K562 (cell line): ENCODE measurements at regions not wholly inside any gene's neighbourhood (a gene's known extent, or its start where the extent isn't known, plus 50 kb on each side); places are given as distances from the start of the nearest gene placed in this dataset.

Source experiments
- ATAC-seq: fragments of 200-7000 bp; cut with Tn5 transposase; 3 replicates; pipeline ENCODE4 v1.9.1; 2020; ENCODE audit warnings: moderate library complexity
- BruUV-seq: library from RNA; stranded (reverse); fragments of 400-500 nt; replicated peaks from 2 replicates; lab custom pipeline; 2021; lab: Mats Ljungman, UMichigan
- CTCF ChIA-PET: fragments of 300-600 bp; formaldehyde crosslinking; extraction: SDS; loops from one replicate; lab custom pipeline; 2021; ENCODE audit warnings: low intra/inter-chr PET ratio; lab: Yijun Ruan, JAX
- POLR2A ChIA-PET: fragments of 300-600, 350-650 bp; sonication (Branson Sonifier 250); formaldehyde crosslinking; extraction: SDS; loops from one replicate; lab custom pipeline; 2021; ENCODE audit warnings: antibody characterized with exemption, inconsistent platforms; lab: Yijun Ruan, JAX
- DNase-seq, 4 experiments: peaks; one replicate each; pipeline versions ENCODE4 v3.0.0 to v3.0.0-alpha.2; 2011 to 2018; ENCODE audit warnings: low spot score in 3 of 4, mixed read lengths in 3 of 4; ENCODE audit errors: extremely low read depth in 1 of 4
- FAIRE-seq: peaks from 2 replicates; lab custom pipeline; 2011; peaks lifted over from hg19 to GRCh38; lab: Jason Lieb, UNC
- H2AFZ ChIP-seq: 2 replicates; pipeline ENCODE4 v1.6.0; 2011; ENCODE audit warnings: low read depth, low read length, control low read depth, inconsistent platforms
- H3K27ac ChIP-seq: fragments of 200-600 bp; 3 replicates; pipeline ENCODE4 v1.8.0; 2011; ENCODE audit warnings: low read depth, mild to moderate bottlenecking, control low read depth, inconsistent platforms, low read length, moderate library complexity, mixed read lengths; ENCODE audit errors: extremely low read depth
- H3K27me3 ChIP-seq, 2 experiments: fragments of 300-600 bp in 1 of 2; 2 replicates in 1 of 2; 3 replicates in 1 of 2; pipeline versions ENCODE4 v1.6.0 to v1.8.0; 2011; ENCODE audit warnings: inconsistent platforms in 2 of 2, low read length in 2 of 2, mild to moderate bottlenecking in 1 of 2, mixed read lengths in 1 of 2, moderate library complexity in 1 of 2; ENCODE audit not compliant: control insufficient read depth in 2 of 2, insufficient read depth in 2 of 2
- H3K36me3 ChIP-seq: fragments of 300-600 bp; 3 replicates; pipeline ENCODE4 v1.8.0; 2011; ENCODE audit warnings: mild to moderate bottlenecking, low read length, inconsistent platforms; ENCODE audit not compliant: control insufficient read depth, insufficient read depth
- H3K4me1 ChIP-seq, 2 experiments: fragments of 200-600 bp in 1 of 2; replicated peaks in 1 of 2; 2 replicates in 1 of 2; 3 replicates in 1 of 2; pipeline versions ENCODE4 v1.5.1 to v1.8.0; 2011; ENCODE audit warnings: inconsistent platforms in 2 of 2, low read length in 2 of 2, mild to moderate bottlenecking in 1 of 2, mixed read lengths in 1 of 2, moderate library complexity in 1 of 2; ENCODE audit not compliant: control insufficient read depth in 2 of 2, insufficient read depth in 2 of 2
- H3K4me2 ChIP-seq: 2 replicates; pipeline ENCODE4 v1.6.1; 2011; ENCODE audit warnings: low read length, control low read depth, inconsistent platforms, mixed read lengths; ENCODE audit not compliant: insufficient read depth
- H3K4me3 ChIP-seq: fragments of 200-600 bp; sonication (generic), shearing (Covaris generic); 2 replicates; pipeline ENCODE4 v1.5.1; 2016; ENCODE audit warnings: control low read depth, inconsistent platforms
- H3K79me2 ChIP-seq: fragments of 200-600 bp; 3 replicates; pipeline ENCODE4 v1.8.0; 2011; ENCODE audit warnings: low read length, inconsistent platforms; ENCODE audit not compliant: control insufficient read depth, insufficient read depth
- H3K9ac ChIP-seq, 2 experiments: 2 replicates each; pipeline versions ENCODE4 v1.6.0 to v1.6.1; 2011; ENCODE audit warnings: low read depth in 2 of 2, low read length in 2 of 2, control low read depth in 1 of 2, inconsistent platforms in 1 of 2, mild to moderate bottlenecking in 1 of 2, mixed read lengths in 1 of 2; ENCODE audit not compliant: insufficient read depth in 1 of 2
- H3K9me1 ChIP-seq: one replicate; pipeline ENCODE4 v1.6.0; 2011; ENCODE audit warnings: inconsistent platforms, mild to moderate bottlenecking, low read length, moderate library complexity; ENCODE audit not compliant: control insufficient read depth, insufficient read depth
- H3K9me3 ChIP-seq: replicated peaks from 2 replicates; pipeline ENCODE4 v1.5.1; 2011; ENCODE audit warnings: low read depth, low read length, inconsistent platforms; ENCODE audit not compliant: control insufficient read depth, insufficient read depth
- H4K20me1 ChIP-seq: replicated peaks from 2 replicates; pipeline ENCODE4 v1.6.1; 2011; ENCODE audit warnings: low read length, inconsistent platforms, mixed read lengths; ENCODE audit not compliant: control insufficient read depth, insufficient read depth
- ARID3A ChIP-seq: IDR thresholded peaks from 2 replicates; pipeline ENCODE4 v1.6.1; 2012; ENCODE audit warnings: low read depth, low read length, improper control_type of control experiment, borderline replicate concordance
- GTF2A2 ChIP-seq: IDR thresholded peaks from 2 replicates; pipeline ENCODE4 v1.6.1; 2016; ENCODE audit warnings: mild to moderate bottlenecking, missing genetic modification characterization, missing compliant biosample characterization
- HMBOX1 ChIP-seq: sonication (generic); IDR thresholded peaks from 2 replicates; pipeline ENCODE4 v1.6.1; 2016
- NFE2 ChIP-seq: IDR thresholded peaks from 2 replicates; pipeline ENCODE4 v1.6.1; 2014; ENCODE audit warnings: antibody characterized with exemption, low read depth
- PCBP2 ChIP-seq: fragments of 200-400 bp; formaldehyde crosslinking; IDR thresholded peaks from 2 replicates; pipeline ENCODE4 v1.6.1; 2018; ENCODE audit warnings: low read length, low read depth, mild to moderate bottlenecking, moderate library complexity; ENCODE audit not compliant: poor library complexity, severe bottlenecking
- PHTF2 ChIP-seq: fragments of 250-450 bp; sonication (Bioruptor Pico); IDR thresholded peaks from 2 replicates; pipeline ENCODE4 v1.5.0; 2021; ENCODE audit warnings: mild to moderate bottlenecking
- TFAM ChIP-seq: fragments of 250-450 bp; sonication (Bioruptor Pico); conservative IDR thresholded peaks from 2 replicates; pipeline ENCODE4 v1.5.0; 2021; ENCODE audit warnings: mild to moderate bottlenecking, moderate library complexity
- XRCC3 ChIP-seq: fragments of 450-650 bp; IDR thresholded peaks from 2 replicates; pipeline ENCODE4 v1.6.1; 2017; ENCODE audit warnings: mild to moderate bottlenecking, moderate library complexity
- ZBTB34 ChIP-seq: fragments of 250-450 bp; sonication (Bioruptor Pico); IDR thresholded peaks from 2 replicates; pipeline ENCODE4 v1.8.0; 2021; ENCODE audit warnings: mild to moderate bottlenecking, moderate library complexity
- WGBS: fragments of 100-300 bp; shearing (Covaris generic); methylation state at CpG from one replicate; pipeline ENCODE4 v1.1.6; 2016; ENCODE audit warnings: low coverage, mixed read lengths; ENCODE audit not compliant: insufficient coverage; ENCODE audit errors: missing lambda C conversion rate; 5-methylcytosine and 5-hydroxymethylcytosine counted together
- in situ Hi-C: fragments of 300-500 bp; cut with MboI; formaldehyde crosslinking; loops from 4 replicates; pipeline ENCODE4 v1.15.0; 2018; ENCODE audit warnings: inconsistent platforms, mixed read lengths
- intact Hi-C: fragments of 100-400 bp; cut with micrococcal nuclease; formaldehyde crosslinking; loops from 2 replicates; pipeline ENCODE4 v1.14.2; 2022

GRCh38 chr4:55763996-55764395 is 55.6 kb upstream of the EXOC1L start:
- DNase-seq (no peak), FAIRE-seq (no peak), ATAC-seq (no peak)
- Histone ChIP-seq H3K4me1 (no peaks in the 10 kb centered on the region), H3K27me3 (no peaks in the 10 kb centered on the region), H3K79me2 (no peaks in the 10 kb centered on the region), H3K9me1 (no peaks in the 10 kb centered on the region), H3K9me3 (no peaks in the 10 kb centered on the region), H3K9ac (no peak overlapping the region), H3K4me3 (no peak overlapping the region), H3K4me2 (no peak overlapping the region), H3K27ac (no peak overlapping the region), H3K36me3 (no peaks in the 10 kb centered on the region), H4K20me1 (no peaks in the 10 kb centered on the region), H2AFZ (peak overlapping the region; percentile 11; the same call in 1 of the 2 replicates)
- ChIA-PET POLR2A (no interaction called here), CTCF (no interaction called here)
- WGBS, result 58% methylated on average over 2 of the region's 2 CpGs
- TF ChIP-seq TFAM (CRISPR knock-in tag) (no peak), PCBP2 (no peak), XRCC3 (no peak)
- in situ Hi-C loops, result no loop called here
- BruUV-seq, result no TSS peak
- intact Hi-C loops, result no loop called here

- ATAC-seq (peak; percentile 44; the same call in 2 of the 3 replicates), DNase-seq (no peak), FAIRE-seq (no peak)
- Histone ChIP-seq H3K9me1 (no peaks in the 10 kb centered on the region), H3K4me3 (no peak overlapping the region), H2AFZ (peak overlapping the region; percentile 54), H4K20me1 (no peaks in the 10 kb centered on the region), H3K27me3 (no peaks in the 10 kb centered on the region), H3K79me2 (no peaks in the 10 kb centered on the region), H3K9ac (no peak overlapping the region), H3K9me3 (no peaks in the 10 kb centered on the region), H3K36me3 (no peaks in the 10 kb centered on the region), H3K4me1 (no peaks in the 10 kb centered on the region), H3K4me2 (no peak overlapping the region), H3K27ac (no peak overlapping the region)
- ChIA-PET CTCF (no interaction called here), POLR2A (interaction anchor here (1.5 kb wide), 1 partner anchor 12 kb away, joined by 4 read pairs; no protein-coding TSS in a partner anchor)
- WGBS, result 44% methylated on average over 6 of the region's 6 CpGs
- no TSS peak for BruUV-seq
- intact Hi-C loops (no loop called here), in situ Hi-C loops (no loop called here)
- no peak for TF ChIP-seq ARID3A
- no peak for TF ChIP-seq HMBOX1
- no peak for TF ChIP-seq PHTF2 (CRISPR knock-in tag)
- no peak for TF ChIP-seq GTF2A2 (tag)
- TF ChIP-seq ZBTB34 (CRISPR knock-in tag), result no peak
- TF ChIP-seq NFE2, result no peak
Measured at GRCh38 chr4:55765070-55765469, 54.5 kb upstream of the EXOC1L start.
